H1 (cell line): ENCODE measurements at regions not wholly inside any gene's neighbourhood (a gene's known extent, or its start where the extent isn't known, plus 50 kb on each side); places are given as distances from the start of the nearest gene placed in this dataset.

Experiments
- CTCF ChIA-PET: fragments of 300-600 bp; sonication (Branson Sonifier 250); formaldehyde crosslinking; loops from one replicate; lab custom pipeline; 2021; ENCODE audit not compliant: partially characterized antibody; lab: Charles Lee
- POLR2A ChIA-PET: fragments of 300-600 bp; sonication (Branson Sonifier 250); formaldehyde crosslinking; loops from one replicate; lab custom pipeline; 2021; ENCODE audit warnings: inconsistent platforms; ENCODE audit not compliant: partially characterized antibody; lab: Charles Lee
- DNase-seq, 2 experiments: peaks; one replicate each; pipeline versions ENCODE4 v3.0.0 to v3.0.0-alpha.2; 2010 to 2022; ENCODE audit warnings: low spot score in 2 of 2, low read depth in 1 of 2, mixed read lengths in 1 of 2
- FAIRE-seq: peaks from 2 replicates; lab custom pipeline; 2011; peaks lifted over from hg19 to GRCh38; lab: Jason Lieb, UNC
- H2AFZ ChIP-seq: 2 replicates; pipeline ENCODE4 v1.8.1; 2012; ENCODE audit warnings: low read length, inconsistent platforms
- H2AK5ac ChIP-seq: 2 replicates; pipeline ENCODE4 v1.6.1; 2013; ENCODE audit warnings: low read depth, low read length
- H2BK120ac ChIP-seq: replicated peaks from 2 replicates; pipeline ENCODE3; 2013; ENCODE audit warnings: low read depth, low read length, inconsistent platforms
- H2BK12ac ChIP-seq: 2 replicates; pipeline ENCODE4 v1.6.1; 2013; ENCODE audit warnings: low read depth, low read length
- H2BK15ac ChIP-seq: 2 replicates; pipeline ENCODE4 v1.6.1; 2013; ENCODE audit warnings: low read length
- H2BK20ac ChIP-seq: 2 replicates; pipeline ENCODE4 v1.6.1; 2013; ENCODE audit warnings: low read length
- H2BK5ac ChIP-seq: 2 replicates; pipeline ENCODE4 v1.6.1; 2013; ENCODE audit warnings: low read depth, low read length
- H3K14ac ChIP-seq: 2 replicates; pipeline ENCODE4 v1.6.1; 2013; ENCODE audit warnings: inconsistent platforms; ENCODE audit not compliant: insufficient read length
- H3K18ac ChIP-seq: 2 replicates; pipeline ENCODE4 v1.6.1; 2013; ENCODE audit warnings: low read length; ENCODE audit errors: extremely low read depth
- H3K23ac ChIP-seq: 2 replicates; pipeline ENCODE4 v1.6.1; 2013; ENCODE audit warnings: inconsistent platforms; ENCODE audit not compliant: insufficient read length
- H3K23me2 ChIP-seq: 2 replicates; pipeline ENCODE4 v1.6.1; 2013; ENCODE audit warnings: low read depth, low read length
- H3K27ac ChIP-seq: 2 replicates; pipeline ENCODE4 v1.6.1; 2011; ENCODE audit warnings: low read depth, low read length, inconsistent platforms
- H3K27me3 ChIP-seq, 4 experiments: replicated peaks in 1 of 4; 1 replicate in 1 of 4; 2 replicates in 3 of 4; pipeline versions ENCODE4 v1.6.1 to v1.8.1; 2011 to 2013; ENCODE audit warnings: low read length in 3 of 4, mild to moderate bottlenecking in 3 of 4, inconsistent platforms in 2 of 4, mixed read lengths in 2 of 4, moderate library complexity in 1 of 4; ENCODE audit not compliant: control insufficient read depth in 3 of 4, insufficient read depth in 3 of 4; ENCODE audit errors: extremely low read depth in 1 of 4
- H3K36me3 ChIP-seq, 4 experiments: 2 replicates each; pipeline versions ENCODE4 v1.6.1 to v1.8.1; 2011 to 2013; ENCODE audit warnings: mild to moderate bottlenecking in 4 of 4, low read length in 3 of 4, moderate library complexity in 2 of 4, control low read depth in 1 of 4, inconsistent platforms in 1 of 4; ENCODE audit not compliant: insufficient read depth in 4 of 4, control insufficient read depth in 2 of 4
- H3K4ac ChIP-seq: replicated peaks from 2 replicates; pipeline ENCODE3; 2013; ENCODE audit warnings: low read length, low read depth, mixed read lengths, inconsistent platforms; ENCODE audit not compliant: insufficient read length
- H3K4me1 ChIP-seq, 4 experiments: replicated peaks in 1 of 4; 1 replicate in 1 of 4; 2 replicates in 3 of 4; pipeline versions ENCODE4 v1.6.1 to v1.8.1; 2011 to 2013; ENCODE audit warnings: low read length in 3 of 4, inconsistent platforms in 2 of 4, mixed read lengths in 1 of 4; ENCODE audit not compliant: insufficient read depth in 4 of 4, control insufficient read depth in 3 of 4
- H3K4me2 ChIP-seq, 2 experiments: 2 replicates each; pipeline versions ENCODE4 v1.6.1 to v1.8.1; 2011 to 2013; ENCODE audit warnings: low read depth in 2 of 2, low read length in 2 of 2, control low read depth in 1 of 2, inconsistent platforms in 1 of 2, mild to moderate bottlenecking in 1 of 2; ENCODE audit not compliant: insufficient read depth in 1 of 2
- H3K4me3 ChIP-seq, 4 experiments: fragments of 200-600, 300-600 bp in 1 of 4; sonication (generic), shearing (Covaris generic), sonication (Bioruptor Twin) in 1 of 4; 2 replicates each; pipeline versions ENCODE4 v1.5.1 to v1.8.1; 2011 to 2016; ENCODE audit warnings: low read length in 4 of 4, low read depth in 3 of 4, control low read depth in 2 of 4, inconsistent platforms in 2 of 4, mild to moderate bottlenecking in 2 of 4, mixed read lengths in 1 of 4, moderate library complexity in 1 of 4; ENCODE audit not compliant: insufficient read depth in 2 of 4; ENCODE audit errors: extremely low read depth in 1 of 4
- H3K56ac ChIP-seq: replicated peaks from 2 replicates; pipeline ENCODE3; 2013; ENCODE audit warnings: low read depth, mild to moderate bottlenecking, mixed read lengths, low read length, inconsistent platforms; ENCODE audit not compliant: insufficient read length
- H3K79me1 ChIP-seq: 2 replicates; pipeline ENCODE4 v1.6.1; 2013; ENCODE audit warnings: low read depth, low read length, control low read depth
- H3K79me2 ChIP-seq, 2 experiments: 2 replicates each; pipeline versions ENCODE4 v1.6.1 to v1.8.1; 2012 to 2013; ENCODE audit warnings: low read length in 2 of 2, mild to moderate bottlenecking in 2 of 2, inconsistent platforms in 1 of 2; ENCODE audit not compliant: insufficient read depth in 2 of 2, control insufficient read depth in 1 of 2
- H3K9ac ChIP-seq, 4 experiments: replicated peaks in 1 of 4; 1 replicate in 1 of 4; 2 replicates in 3 of 4; pipeline versions ENCODE4 v1.6.1 to v1.8.1; 2011 to 2013; ENCODE audit warnings: low read depth in 3 of 4, low read length in 3 of 4, control low read depth in 2 of 4, mild to moderate bottlenecking in 2 of 4, moderate library complexity in 2 of 4, inconsistent platforms in 1 of 4; ENCODE audit errors: extremely low read depth in 1 of 4
- H3K9me3 ChIP-seq, 2 experiments: 2 replicates each; pipeline versions ENCODE4 v1.6.1 to v1.8.1; 2012 to 2013; ENCODE audit warnings: mild to moderate bottlenecking in 2 of 2, moderate library complexity in 2 of 2, control low read depth in 1 of 2, inconsistent platforms in 1 of 2, low read depth in 1 of 2, low read length in 1 of 2, mixed read lengths in 1 of 2; ENCODE audit not compliant: insufficient read depth in 2 of 2
- H4K20me1 ChIP-seq, 2 experiments: replicated peaks in 1 of 2; 2 replicates each; pipeline versions ENCODE3 to v1.8.1; 2011 to 2013; ENCODE audit warnings: inconsistent platforms in 2 of 2, low read length in 2 of 2, mild to moderate bottlenecking in 1 of 2; ENCODE audit not compliant: insufficient read depth in 2 of 2, control insufficient read depth in 1 of 2
- H4K5ac ChIP-seq: 2 replicates; pipeline ENCODE4 v1.6.1; 2013; ENCODE audit warnings: low read length, low read depth, mixed read lengths, inconsistent platforms; ENCODE audit not compliant: insufficient read length
- H4K8ac ChIP-seq: 2 replicates; pipeline ENCODE4 v1.8.0; 2013; ENCODE audit warnings: mild to moderate bottlenecking, moderate library complexity, low read length, inconsistent platforms; ENCODE audit not compliant: insufficient read depth; ENCODE audit errors: extremely low read depth
- H4K91ac ChIP-seq: replicated peaks from 2 replicates; pipeline ENCODE3; 2013; ENCODE audit warnings: low read length, mixed read lengths, inconsistent platforms; ENCODE audit not compliant: insufficient read length
- ATF3 ChIP-seq: IDR thresholded peaks from 2 replicates; pipeline ENCODE4 v1.6.1; 2011; ENCODE audit warnings: low read depth, mild to moderate bottlenecking, low read length; ENCODE audit not compliant: insufficient read depth
- CBX5 ChIP-seq: fragments of 300-800, 300-1000 bp; sonication (generic); IDR thresholded peaks from 2 replicates; pipeline ENCODE4 v1.7.1; 2016; ENCODE audit warnings: antibody characterized with exemption, low read length, low read depth
- CBX8 ChIP-seq: fragments of 300-800, 300-1000 bp; sonication (generic); IDR thresholded peaks from 2 replicates; pipeline ENCODE4 v1.7.1; 2016; ENCODE audit warnings: low read depth, low read length, borderline replicate concordance
- CHD1 ChIP-seq: IDR thresholded peaks from 2 replicates; pipeline ENCODE4 v1.6.1; 2012; ENCODE audit warnings: low read depth, low read length, improper control_type of control experiment
- CREB1 ChIP-seq: IDR thresholded peaks from 2 replicates; pipeline ENCODE4 v1.6.1; 2012; ENCODE audit warnings: inconsistent platforms
- EP300 ChIP-seq, 2 experiments: IDR thresholded peaks; 1 replicate in 1 of 2; 2 replicates in 1 of 2; pipeline ENCODE4 v1.6.1; 2011 to 2012; ENCODE audit warnings: low read depth in 2 of 2, low read length in 2 of 2, mild to moderate bottlenecking in 2 of 2, borderline replicate concordance in 1 of 2, inconsistent platforms in 1 of 2, moderate library complexity in 1 of 2
- JUN ChIP-seq: IDR thresholded peaks from 2 replicates; pipeline ENCODE4 v1.6.1; 2011; ENCODE audit warnings: low read depth, mild to moderate bottlenecking, improper control_type of control experiment, low read length
- MAFK ChIP-seq: IDR thresholded peaks from 2 replicates; pipeline ENCODE4 v1.6.1; 2012; ENCODE audit warnings: low read depth, mild to moderate bottlenecking, improper control_type of control experiment, low read length
- NANOG ChIP-seq: IDR thresholded peaks from 2 replicates; pipeline ENCODE4 v1.6.1; 2011; ENCODE audit warnings: low read length, low read depth, mild to moderate bottlenecking, inconsistent platforms; ENCODE audit not compliant: insufficient read depth, poor library complexity, severe bottlenecking
- POU5F1 ChIP-seq: IDR thresholded peaks from 2 replicates; pipeline ENCODE4 v1.6.1; 2011; ENCODE audit warnings: low read depth, mild to moderate bottlenecking, low read length, moderate library complexity
- RXRA ChIP-seq: IDR thresholded peaks from 2 replicates; pipeline ENCODE4 v1.6.1; 2011; ENCODE audit warnings: low read depth, mild to moderate bottlenecking, low read length, moderate library complexity; ENCODE audit not compliant: insufficient read depth
- SUZ12 ChIP-seq: fragments of 200-600 bp; sonication (generic); IDR thresholded peaks from 2 replicates; pipeline ENCODE4 v1.6.1; 2012; ENCODE audit warnings: mild to moderate bottlenecking, inconsistent platforms, low read length, moderate library complexity, mixed read lengths
- WGBS, 2 experiments: shearing (Covaris generic) in 1 of 2; methylation state at CpG; one replicate each; pipeline versions ENCODE4 v1.1.6 to v1.1.7; 2013 to 2015; ENCODE audit warnings: low lambda C conversion rate in 2 of 2, mixed read lengths in 2 of 2, inconsistent platforms in 1 of 2, low coverage in 1 of 2, missing lambda C conversion rate in 1 of 2; ENCODE audit not compliant: insufficient replicate concordance in 2 of 2, insufficient coverage in 1 of 2, insufficient read length in 1 of 2; ENCODE audit errors: extremely low coverage in 1 of 2, missing lambda C conversion rate in 1 of 2; 5-methylcytosine and 5-hydroxymethylcytosine counted together

GRCh38 chr5:105954341-105954740 lies 1716.4 kb downstream of the EFNA5 start:
- TF ChIP-seq CBX8, result no peak
- TF ChIP-seq CHD1, result no peak
- TF ChIP-seq POU5F1, result no peak
- TF ChIP-seq ATF3, result no peak
- no peak for TF ChIP-seq RXRA
- no peak for TF ChIP-seq CREB1
- TF ChIP-seq MAFK, result no peak
- no peak for TF ChIP-seq CBX5
- TF ChIP-seq JUN, result no peak
- no peak for TF ChIP-seq EP300 (IDR thresholded peaks at IDR 0.05; ENCODE audit: borderline replicate concordance in 1 of 2, low read depth in 2 of 2, low read length in 2 of 2)
- TF ChIP-seq NANOG, result no peak
- TF ChIP-seq SUZ12, result no peak
- H3K4ac ChIP-seq, result no peak overlapping the region
- no peaks in the 10 kb centered on the region for H3K79me2 ChIP-seq
- H4K8ac ChIP-seq, result no peak overlapping the region
- no peak overlapping the region for H2BK5ac ChIP-seq
- no peak overlapping the region for H3K27ac ChIP-seq
- H3K9me3 ChIP-seq, result no peaks in the 10 kb centered on the region
- no peaks in the 10 kb centered on the region for H3K4me1 ChIP-seq
- H3K79me1 ChIP-seq, result no peaks in the 10 kb centered on the region
- H2BK15ac ChIP-seq, result no peak overlapping the region
- no peak overlapping the region for H3K23ac ChIP-seq
- H2BK20ac ChIP-seq, result no peak overlapping the region
- FAIRE-seq, result no peak
- no peak overlapping the region for H3K4me3 ChIP-seq
- no peak overlapping the region for H3K18ac ChIP-seq
- no peak overlapping the region for H2AK5ac ChIP-seq
- no peak overlapping the region for H4K5ac ChIP-seq
- H3K56ac ChIP-seq, result no peak overlapping the region
- H3K14ac ChIP-seq, result no peak overlapping the region
- H2AFZ ChIP-seq, result no peak overlapping the region
- no peaks in the 10 kb centered on the region for H3K36me3 ChIP-seq
- no peak overlapping the region for H4K91ac ChIP-seq
- CTCF ChIA-PET, result no interaction called here
- H2BK120ac ChIP-seq, result no peak overlapping the region
- H3K27me3 ChIP-seq, result no peaks in the 10 kb centered on the region
- H2BK12ac ChIP-seq, result no peak overlapping the region
- no peaks in the 10 kb centered on the region for H4K20me1 ChIP-seq
- H3K9ac ChIP-seq, result no peak overlapping the region
- WGBS, 2 experiments, result 94% methylated on average over 3 of the region's 3 CpGs; no CpG with 5 or more reads in 1 of the 2 experiments
- H3K4me2 ChIP-seq, result no peak overlapping the region
- no peak for DNase-seq
- POLR2A ChIA-PET, result no interaction called here
- H3K23me2 ChIP-seq, result no peaks in the 10 kb centered on the region
